GM21360 (cell line): ENCODE measurements at regions not wholly inside any gene's neighbourhood (a gene's known extent, or its start where the extent isn't known, plus 50 kb on each side); places are given as distances from the start of the nearest gene placed in this dataset.
"Not testable (repeated sequence)": the region's sequence is repeated elsewhere in the genome, so short reads cannot be mapped to it uniquely, and the experiment has no call there.

ENCODE experiments used
- ATAC-seq: cut with Tn5 transposase; IDR thresholded peaks from one replicate; pipeline ENCODE4 v1.9.1; 2021; ENCODE audit warnings: mild to moderate bottlenecking, moderate library complexity; ENCODE audit not compliant: unreplicated experiment

DNA sequence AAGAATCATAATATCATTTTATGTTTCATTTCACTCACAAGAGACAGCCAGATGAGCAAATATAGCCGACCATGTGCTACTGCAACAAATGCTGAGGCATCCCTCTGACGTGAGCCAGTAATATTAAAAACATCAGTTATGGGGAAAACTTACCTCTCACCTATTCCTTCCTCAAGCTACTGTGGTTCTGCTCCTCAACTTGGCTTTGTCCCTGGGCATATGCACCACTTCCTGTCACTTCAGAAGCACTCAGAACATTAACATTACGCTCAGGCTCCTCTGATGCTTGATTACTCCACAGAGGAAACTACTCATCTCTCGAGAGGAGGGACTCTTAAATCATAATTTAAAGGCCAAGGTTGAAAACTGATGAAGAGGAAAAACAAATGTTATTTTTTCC lies 457.0 kb upstream of the ALCAM start:
- no peak for ATAC-seq

GRCh38 chr3:104911376-104911775 lies 455.3 kb upstream of the ALCAM start:
- ATAC-seq, result no peak

DNA sequence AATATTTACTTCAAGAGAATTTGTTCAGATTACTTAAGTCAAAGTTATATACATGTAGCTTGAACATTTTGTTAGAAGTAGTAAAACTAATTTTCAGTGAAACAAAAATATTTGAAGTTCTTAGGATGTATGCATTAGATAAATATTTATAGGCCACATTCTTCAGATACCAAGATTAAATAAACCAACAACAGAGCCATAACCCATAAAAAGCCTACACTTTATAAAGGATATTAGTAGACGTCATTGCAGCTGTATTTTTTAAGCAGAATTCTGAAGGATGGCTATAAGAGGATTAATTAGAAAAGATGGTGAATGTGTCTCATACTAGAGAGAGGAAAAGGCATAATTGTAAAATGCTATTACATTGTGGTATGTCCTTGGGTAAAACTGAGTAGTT lies 449.7 kb upstream of the ALCAM start:
- no peak for ATAC-seq

DNA sequence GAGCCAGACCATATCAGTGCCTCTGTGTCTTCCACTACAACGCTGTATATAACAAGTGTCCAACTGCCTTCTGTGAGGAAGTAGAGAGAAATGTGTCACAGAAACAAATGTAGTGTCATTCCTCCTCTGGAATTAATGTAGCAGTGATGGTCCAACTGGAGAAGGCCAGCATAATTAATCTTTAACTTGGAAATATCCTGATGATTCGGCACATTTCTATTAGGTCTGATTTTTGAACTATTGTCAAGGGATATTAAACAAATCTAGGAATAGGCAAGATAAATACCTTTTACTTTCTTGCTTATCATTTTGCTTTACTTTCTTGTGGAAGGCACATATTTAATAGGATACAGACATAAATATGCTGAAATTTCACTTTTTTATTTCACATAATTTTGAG lies 446.2 kb upstream of the ALCAM start:
- no peak for ATAC-seq

DNA sequence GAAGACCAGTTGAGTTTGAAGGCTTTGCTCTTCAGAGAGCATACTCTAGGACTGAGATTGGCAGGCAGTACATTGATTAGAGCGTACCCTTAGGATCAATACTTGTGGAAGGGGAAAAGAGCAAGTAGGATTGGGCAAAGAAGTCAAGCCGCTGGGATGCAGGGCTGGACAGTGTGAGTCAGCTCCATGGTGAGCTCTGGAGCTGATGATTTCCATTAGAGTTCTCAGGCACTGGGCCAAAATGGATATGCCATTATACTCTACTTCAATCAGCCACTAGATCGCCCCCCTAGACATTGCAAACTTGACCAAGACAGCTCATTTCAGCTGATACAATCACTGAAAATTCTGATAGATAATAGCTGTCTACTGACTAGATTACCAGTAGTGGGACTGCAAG lies 432.7 kb upstream of the ALCAM start:
- no peak for ATAC-seq

DNA sequence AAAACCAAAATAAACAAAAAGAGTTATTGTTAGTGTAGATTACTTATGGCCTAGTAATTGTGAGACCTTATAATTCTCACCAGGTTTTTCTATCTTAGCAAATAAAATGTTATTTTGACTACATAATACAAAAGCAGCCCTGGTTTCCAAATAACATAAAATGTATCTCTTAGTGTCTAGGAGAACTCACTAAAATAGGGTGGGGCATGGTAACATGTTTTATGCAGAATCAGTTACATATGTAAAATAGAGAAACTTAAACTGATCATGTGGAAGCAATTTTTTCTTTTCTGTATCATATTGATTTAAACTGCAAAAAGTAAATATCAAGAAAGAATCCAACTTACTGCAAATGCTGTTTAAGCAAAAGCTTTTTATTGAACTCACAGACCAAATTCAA lies 431.1 kb upstream of the ALCAM start:
- no peak for ATAC-seq

- ATAC-seq, result no peak
Observed at GRCh38 chr3:104939196-104939595, 427.5 kb upstream of the ALCAM start.

GRCh38 chr3:104941785-104942184 lies 424.9 kb upstream of the ALCAM start:
- no peak for ATAC-seq

DNA sequence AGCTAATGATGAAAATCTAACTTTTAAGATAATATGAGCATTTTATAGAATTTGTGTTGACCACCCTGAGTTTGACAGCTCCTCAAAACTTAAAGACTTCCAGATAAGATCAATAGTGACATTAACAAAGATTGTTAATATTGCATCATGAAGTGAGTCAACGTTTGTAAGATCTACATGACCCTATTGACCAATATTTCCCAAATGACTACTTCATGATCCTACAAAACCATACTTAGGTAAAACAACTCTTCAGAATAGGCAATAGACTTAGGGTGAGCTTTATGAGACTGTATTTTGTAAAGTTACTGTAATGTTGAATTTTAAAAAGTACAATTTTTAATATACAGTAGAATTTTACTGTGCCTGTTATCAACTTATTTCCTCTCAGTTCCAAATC lies 422.7 kb upstream of the ALCAM start:
- no peak for ATAC-seq

GRCh38 chr3:104947943-104948342 lies 418.8 kb upstream of the ALCAM start:
- no peak for ATAC-seq

- ATAC-seq, result not testable (repeated sequence)
Observed at GRCh38 chr3:104949810-104950209, 416.9 kb upstream of the ALCAM start.

GRCh38 chr3:104951426-104951825 lies 415.3 kb upstream of the ALCAM start:
- ATAC-seq, result no peak

- ATAC-seq, result no peak
Observed at GRCh38 chr3:104952146-104952972, 414.4 kb upstream of the ALCAM start.

DNA sequence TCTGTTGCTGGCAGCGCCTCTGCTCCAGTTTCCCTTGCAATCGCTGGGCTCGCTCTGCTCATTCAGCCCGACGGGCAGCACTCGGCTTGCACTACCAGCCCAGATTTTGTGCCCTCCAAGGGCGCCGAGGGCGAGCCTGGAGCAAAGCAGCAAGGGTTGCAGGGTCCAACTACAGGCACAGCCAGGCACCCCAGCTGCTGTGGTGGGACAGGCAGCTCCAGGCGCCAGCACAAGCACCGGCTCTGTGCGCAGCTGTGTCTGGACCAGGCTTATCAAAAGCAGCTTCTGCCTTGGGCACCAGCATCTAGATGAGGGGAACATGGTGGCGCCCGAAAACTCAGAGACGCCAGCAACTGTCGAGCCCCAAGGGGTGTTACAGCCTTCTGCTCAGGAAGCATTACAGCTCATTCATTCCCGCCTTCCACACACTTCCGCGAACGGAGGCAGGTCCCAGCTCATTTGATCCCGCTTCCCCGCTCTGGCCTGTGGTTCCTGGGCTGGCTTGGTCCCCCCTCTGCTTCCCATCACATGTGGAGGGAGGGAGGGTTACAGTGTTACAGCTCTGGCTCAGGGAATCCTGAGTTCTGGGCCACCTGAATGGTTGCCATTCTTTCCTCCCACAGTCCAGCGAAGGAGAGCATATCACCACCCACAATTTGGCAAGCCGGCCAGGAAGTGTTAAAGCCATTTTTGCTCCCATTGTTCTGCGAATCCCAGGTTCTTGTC lies 409.9 kb upstream of the ALCAM start:
- no peak for ATAC-seq

GRCh38 chr3:104960579-104960978 lies 406.1 kb upstream of the ALCAM start:
- ATAC-seq, result no peak

DNA sequence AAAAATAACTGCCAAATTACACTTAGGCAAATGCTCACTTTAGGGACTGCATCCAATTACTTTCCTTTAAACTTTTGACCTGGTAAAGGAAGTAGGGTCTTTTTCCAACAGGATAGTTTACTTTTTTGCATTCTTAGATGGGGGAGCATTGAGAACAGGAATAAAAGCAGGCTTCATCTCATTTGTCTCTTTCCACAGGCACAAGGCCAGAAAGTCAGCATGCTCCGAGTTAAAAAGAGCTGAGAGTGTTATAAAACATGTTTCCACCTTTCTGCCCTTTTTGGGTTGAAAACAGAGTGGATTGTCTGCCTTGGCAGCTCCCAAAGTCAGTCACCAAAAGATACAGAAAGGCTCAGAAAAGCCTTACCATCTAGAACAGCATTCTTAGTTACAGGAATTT lies 404.9 kb upstream of the ALCAM start:
- ATAC-seq, result no peak

GRCh38 chr3:104974316-104974715 lies 392.4 kb upstream of the ALCAM start:
- ATAC-seq, result no peak

DNA sequence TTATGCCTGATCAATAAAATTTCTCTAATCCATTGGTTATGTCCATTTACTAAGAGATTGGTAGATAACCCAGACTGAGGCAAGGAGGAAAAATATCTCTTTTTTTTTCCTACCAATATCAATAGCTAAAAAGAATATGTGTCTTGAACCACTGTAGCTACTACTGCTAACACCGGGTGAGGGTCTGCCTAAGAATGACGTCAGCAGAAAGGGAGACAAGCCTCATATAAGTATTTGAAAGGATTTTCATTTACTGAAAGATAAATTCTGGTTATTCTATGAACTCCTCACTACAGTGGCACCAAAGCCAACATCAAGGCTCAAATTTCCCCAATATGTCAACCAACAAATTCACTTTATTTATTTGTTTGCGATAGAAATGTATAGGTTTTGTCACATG lies 389.0 kb upstream of the ALCAM start:
- ATAC-seq, result no peak

DNA sequence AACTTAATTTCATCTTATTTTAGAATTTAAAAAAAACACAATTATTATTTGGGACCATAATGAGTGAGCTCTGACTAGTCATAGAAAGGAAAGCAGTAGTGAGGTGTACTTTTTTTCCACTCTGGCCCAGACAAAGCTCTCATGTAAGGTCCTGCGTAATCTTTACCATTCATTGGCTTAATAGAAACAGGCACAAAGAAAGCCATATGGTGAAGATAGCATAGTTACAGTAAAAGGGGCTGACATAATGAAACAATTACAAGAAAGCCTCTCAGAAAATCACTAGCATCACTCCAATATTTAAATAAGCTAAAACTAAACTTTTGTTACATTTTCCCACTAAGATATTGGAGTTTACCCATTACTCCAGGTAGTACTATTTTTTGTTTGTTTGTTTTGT lies 384.6 kb upstream of the ALCAM start:
- ATAC-seq, result no peak

- ATAC-seq, result no peak
Observed at GRCh38 chr3:104987859-104988258, 378.9 kb upstream of the ALCAM start.

DNA sequence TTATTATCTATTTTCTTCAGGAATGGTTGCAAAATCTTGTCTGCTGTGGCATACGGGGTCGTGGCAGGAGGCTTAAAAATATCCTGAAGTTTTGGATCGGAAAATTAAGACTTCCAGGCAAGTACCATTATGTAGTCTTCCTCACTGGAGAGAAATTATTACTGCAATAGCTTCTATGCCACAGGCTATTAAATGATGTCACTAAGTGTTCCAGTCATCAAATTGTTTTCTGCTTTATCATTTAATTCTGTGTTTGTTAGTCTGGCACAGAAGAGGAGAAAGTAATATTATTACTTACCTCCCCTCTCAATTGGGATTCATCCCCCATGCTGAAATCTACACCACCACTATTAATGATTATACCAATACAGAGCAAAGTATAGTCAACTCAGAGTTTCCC lies 378.2 kb upstream of the ALCAM start:
- no peak for ATAC-seq

DNA sequence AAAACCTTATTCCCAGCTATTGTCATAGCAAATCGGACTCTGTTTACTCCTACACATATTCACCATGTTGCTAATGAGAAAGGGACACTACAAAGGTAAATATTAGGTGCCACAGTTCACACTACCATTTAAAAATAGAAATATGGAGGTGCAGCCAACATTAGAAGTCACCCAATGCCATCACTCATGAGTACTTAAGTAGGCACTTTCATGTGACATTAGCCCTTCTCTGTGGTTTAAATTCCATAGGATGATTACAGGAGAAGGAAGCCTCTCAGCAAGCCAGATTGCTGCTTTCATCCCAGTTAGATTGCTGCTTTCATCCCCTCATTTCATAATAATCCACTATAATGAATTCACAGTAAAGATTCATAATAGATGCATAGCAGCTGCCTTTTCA lies 376.8 kb upstream of the ALCAM start:
- ATAC-seq, result no peak
